GM18517 (cell line): ENCODE measurements at regions not wholly inside any gene's neighbourhood (a gene's known extent, or its start where the extent isn't known, plus 50 kb on each side); places are given as distances from the start of the nearest gene placed in this dataset.

Experiments
- ATAC-seq: cut with Tn5 transposase; IDR thresholded peaks from one replicate; pipeline ENCODE4 v1.9.1; 2021; ENCODE audit warnings: mild to moderate bottlenecking, moderate library complexity; ENCODE audit not compliant: unreplicated experiment

DNA sequence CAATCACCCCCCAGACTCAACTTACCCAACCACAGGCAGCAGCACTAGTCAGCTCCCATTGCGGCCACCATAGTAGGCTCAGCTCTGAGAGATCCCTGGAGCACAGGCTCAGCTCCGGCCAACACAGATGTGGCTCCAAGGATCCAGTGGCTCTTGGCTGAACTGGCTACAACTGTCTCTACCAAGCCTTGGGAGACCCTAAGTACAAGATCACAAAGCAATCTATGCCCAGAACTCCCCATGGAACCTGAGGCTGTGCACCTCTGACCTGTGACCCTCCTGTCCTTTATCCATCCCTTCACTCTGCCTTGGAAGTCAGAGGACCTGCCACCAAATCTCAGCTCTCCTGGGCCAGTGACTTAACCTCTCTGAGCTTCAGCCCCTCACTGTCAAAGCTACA is 61.8 kb upstream of the GJB5 start:
- ATAC-seq: no peak

DNA sequence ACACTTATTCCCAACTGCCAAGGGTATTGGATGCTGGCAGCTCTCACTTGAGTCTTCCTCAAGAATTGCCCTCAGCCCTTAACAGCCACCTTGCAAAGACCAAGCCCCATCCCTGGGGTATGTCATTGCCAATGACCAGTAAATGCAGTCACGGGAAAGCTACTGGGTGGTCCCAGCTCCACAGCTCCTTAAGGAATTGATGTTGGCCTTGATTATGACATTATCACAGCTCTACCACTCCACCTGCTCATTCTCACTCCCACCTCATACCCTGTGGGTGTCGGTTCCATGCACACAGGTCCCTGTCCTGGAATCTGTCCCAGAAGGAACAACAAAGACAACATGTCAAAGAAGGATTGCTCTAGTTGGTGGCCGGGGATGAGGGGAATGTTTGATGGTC is 60.5 kb upstream of the GJB5 start:
- ATAC-seq: no peak

DNA sequence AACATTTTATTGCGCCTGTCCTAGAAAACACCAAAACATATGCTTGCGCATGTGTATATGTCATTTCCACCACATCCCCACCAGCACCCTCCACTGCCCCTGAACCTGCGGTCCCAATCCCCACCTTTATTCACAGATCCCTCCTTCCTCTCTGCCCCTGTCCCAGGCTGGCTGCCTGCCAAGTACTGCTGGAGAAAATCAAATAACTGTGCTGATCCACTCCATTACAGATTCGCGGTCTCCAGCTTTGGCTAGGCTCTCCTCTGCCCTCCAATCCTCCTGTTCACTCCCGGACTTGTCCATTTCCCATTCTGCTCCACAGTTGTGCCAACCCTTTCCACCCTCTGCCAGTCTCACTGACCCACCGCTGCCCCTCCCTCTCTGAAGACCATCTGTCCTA is 59.3 kb upstream of the GJB5 start:
- no peak for ATAC-seq

DNA sequence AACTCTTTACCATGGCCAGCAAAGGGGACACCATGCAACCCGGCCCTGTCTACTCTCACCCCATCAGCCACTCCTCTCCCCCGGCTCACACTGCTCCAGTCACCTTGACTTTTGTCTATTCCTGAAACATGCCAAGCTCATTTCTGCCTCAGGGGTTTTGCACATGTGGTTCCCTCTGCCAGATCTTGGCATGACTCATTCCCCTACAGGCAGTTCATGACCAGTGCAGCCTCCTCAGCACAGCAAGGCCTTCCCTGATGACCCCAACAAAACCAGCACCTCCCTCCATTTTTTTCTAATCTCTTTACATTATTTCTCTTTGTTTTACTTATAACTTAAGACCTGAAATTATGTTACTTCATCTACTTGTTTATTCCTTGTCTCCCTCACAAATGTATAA is 58.6 kb upstream of the GJB5 start:
- no peak for ATAC-seq

DNA sequence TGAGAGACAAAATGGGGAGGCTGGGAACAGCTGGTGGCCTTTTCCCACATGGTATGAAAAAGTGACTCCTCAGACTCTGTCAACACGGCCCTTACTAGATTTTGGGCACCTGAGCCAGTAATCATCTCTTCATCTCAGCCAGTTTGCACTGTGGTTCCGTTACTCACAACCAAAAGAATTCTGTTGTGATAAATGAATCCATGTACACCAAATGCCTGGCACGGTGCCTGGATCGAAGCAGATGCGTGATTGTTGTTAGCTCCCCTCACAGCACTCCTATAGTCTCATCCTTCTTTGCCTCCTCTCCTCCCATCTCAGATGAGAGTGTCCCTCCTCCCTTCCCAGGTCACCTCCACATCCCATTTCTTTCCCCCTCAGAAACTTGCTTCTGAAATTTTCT is 57.9 kb upstream of the GJB5 start:
- ATAC-seq: no peak

DNA sequence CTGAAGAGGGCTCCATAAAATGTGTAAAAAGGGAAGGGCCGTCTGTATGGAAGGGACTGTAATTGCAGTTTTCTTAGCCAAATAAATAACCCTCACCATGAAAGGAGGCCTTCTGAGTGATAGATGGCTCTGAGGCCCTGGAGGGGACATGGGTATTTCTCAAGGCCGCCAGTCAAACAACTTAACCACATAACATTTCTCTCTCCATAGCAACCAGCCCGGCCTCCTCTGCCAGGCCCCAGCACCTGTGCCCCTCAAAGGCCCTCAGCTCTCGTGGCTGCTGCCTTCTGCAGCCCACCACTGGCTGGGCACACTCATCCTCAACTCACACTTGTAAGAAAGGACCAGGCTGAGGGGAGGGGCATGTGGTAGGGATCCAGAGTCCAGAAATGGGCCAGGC is 57.0 kb upstream of the GJB5 start:
- no peak for ATAC-seq

DNA sequence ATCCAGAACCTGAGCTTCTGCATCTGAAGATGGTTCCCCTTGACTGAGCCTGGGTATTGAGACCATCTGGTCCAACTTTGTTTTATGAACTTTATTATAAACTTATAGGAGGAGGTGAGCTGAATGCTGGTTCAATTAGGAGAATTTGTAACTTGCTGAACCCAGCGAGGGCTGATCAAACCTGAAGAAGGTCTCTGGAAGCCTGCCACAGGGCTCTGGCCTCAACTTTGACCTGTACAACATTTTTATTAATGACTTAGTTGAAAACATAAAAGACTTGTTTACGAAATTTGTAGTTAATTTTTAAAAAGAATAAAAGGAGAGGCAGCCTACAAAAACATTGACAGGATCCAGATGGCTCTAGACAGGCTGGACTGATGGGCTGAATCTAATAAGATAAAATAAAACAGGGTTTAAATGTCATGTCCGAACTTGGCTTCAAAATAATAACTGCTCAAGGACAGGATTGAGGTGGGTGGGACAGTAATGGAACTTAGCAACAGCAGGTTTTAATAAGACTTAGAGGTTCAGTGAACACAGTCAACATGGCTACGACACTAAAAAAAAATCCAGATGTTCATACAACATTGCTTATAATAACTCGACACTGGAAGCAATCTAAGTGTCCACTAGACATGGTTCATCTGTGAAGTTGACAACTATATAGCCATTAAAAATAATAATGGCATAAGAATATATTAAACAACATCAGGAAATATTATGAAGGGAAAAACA is 53.4 kb upstream of the GJB5 start:
- no peak for ATAC-seq
